GM21526 (cell line): ENCODE measurements at regions not wholly inside any gene's neighbourhood (a gene's known extent, or its start where the extent isn't known, plus 50 kb on each side); places are given as distances from the start of the nearest gene placed in this dataset.
A peak's percentile ranks its signal among the peaks of the same experiment; 100 is the strongest.
"Not testable (repeated sequence)": the region's sequence is repeated elsewhere in the genome, so short reads cannot be mapped to it uniquely, and the experiment has no call there.

Experiments
- ATAC-seq: cut with Tn5 transposase; IDR thresholded peaks from one replicate; pipeline ENCODE4 v1.9.1; 2021; ENCODE audit warnings: moderate library complexity; ENCODE audit not compliant: unreplicated experiment, low FRiP score

GRCh38 chrX:118251271-118251670 lies 94.6 kb upstream of the WDR44 start:
- ATAC-seq: no peak

GRCh38 chrX:118252967-118253366 lies 92.9 kb upstream of the WDR44 start:
- no peak for ATAC-seq

- ATAC-seq: peak; percentile 79
Measured at GRCh38 chrX:118254611-118255010, 91.3 kb upstream of the WDR44 start.

- ATAC-seq: no peak
Measured at GRCh38 chrX:118255921-118256320, 90.0 kb upstream of the WDR44 start.

GRCh38 chrX:118257781-118258180 lies 88.1 kb upstream of the WDR44 start:
- no peak for ATAC-seq

- no peak for ATAC-seq
Measured at GRCh38 chrX:118259213-118259612, 86.7 kb upstream of the WDR44 start.

GRCh38 chrX:118261151-118261550 lies 84.8 kb upstream of the WDR44 start:
- ATAC-seq: no peak

GRCh38 chrX:118271775-118272174 lies 74.1 kb upstream of the WDR44 start:
- ATAC-seq: no peak

GRCh38 chrX:118272242-118272641 lies 73.7 kb upstream of the WDR44 start:
- ATAC-seq: no peak

- ATAC-seq: no peak
Measured at GRCh38 chrX:118286066-118286762, 59.7 kb upstream of the WDR44 start.

- ATAC-seq: not testable (repeated sequence)
Measured at GRCh38 chrX:118295818-118296217, 50.1 kb upstream of the WDR44 start.
